ENCODE measurements at regions not wholly inside any gene's neighbourhood (a gene's known extent, or its start where the extent isn't known, plus 50 kb on each side); places are given as distances from the start of the nearest gene placed in this dataset.

DNA sequence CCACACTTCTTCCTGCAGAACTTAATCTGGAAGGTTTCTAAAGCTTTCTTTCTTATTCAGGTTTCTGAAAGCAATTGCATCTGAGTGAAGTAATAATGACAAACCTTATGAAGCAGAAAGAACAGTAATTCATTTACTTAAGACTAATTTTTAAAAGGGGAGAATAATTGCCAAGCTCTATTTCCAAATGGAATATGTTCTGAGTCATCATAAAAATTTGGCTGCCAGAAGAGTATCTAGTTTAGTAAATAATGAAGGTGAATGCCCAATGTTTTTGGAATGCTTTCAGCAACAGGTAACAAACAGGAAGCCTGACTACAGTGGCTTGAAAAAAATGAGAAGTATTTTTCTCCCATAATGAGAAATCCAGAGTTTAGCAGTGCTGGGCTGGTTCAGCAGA is 227.3 kb upstream of the TET2 start:
- Histone ChIP-seq H3K9me3 (ENCODE audit: control insufficient read depth, insufficient read depth, low read depth, low read length) (no peaks in the 10 kb centered on the region), H3K4me1 (ENCODE audit: control insufficient read depth, insufficient read depth, low read length) (no peaks in the 10 kb centered on the region), H3K36me3 (ENCODE audit: control insufficient read depth in 2 of 2, insufficient read depth in 1 of 2, low read length in 2 of 2) (no peaks in the 10 kb centered on the region), H3K4me3 (ENCODE audit: low read depth, low read length) (no peak overlapping the region), H3K27ac (ENCODE audit: extremely low read depth, low read depth, low read length) (no peak overlapping the region)
- ChIA-PET POLR2A (no interaction called here), CTCF (no interaction called here)
- TF ChIP-seq ZBTB48 (tag by site-specific recombination; IDR thresholded peaks at IDR 0.05), result no peak
- TF ChIP-seq, protein P1, sequence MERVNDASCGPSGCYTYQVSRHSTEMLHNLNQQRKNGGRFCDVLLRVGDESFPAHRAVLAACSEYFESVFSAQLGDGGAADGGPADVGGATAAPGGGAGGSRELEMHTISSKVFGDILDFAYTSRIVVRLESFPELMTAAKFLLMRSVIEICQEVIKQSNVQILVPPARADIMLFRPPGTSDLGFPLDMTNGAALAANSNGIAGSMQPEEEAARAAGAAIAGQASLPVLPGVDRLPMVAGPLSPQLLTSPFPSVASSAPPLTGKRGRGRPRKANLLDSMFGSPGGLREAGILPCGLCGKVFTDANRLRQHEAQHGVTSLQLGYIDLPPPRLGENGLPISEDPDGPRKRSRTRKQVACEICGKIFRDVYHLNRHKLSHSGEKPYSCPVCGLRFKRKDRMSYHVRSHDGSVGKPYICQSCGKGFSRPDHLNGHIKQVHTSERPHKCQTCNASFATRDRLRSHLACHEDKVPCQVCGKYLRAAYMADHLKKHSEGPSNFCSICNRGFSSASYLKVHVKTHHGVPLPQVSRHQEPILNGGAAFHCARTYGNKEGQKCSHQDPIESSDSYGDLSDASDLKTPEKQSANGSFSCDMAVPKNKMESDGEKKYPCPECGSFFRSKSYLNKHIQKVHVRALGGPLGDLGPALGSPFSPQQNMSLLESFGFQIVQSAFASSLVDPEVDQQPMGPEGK (tag by site-specific recombination; IDR thresholded peaks at IDR 0.05), result no peak
- TF ChIP-seq GFI1B (tag by site-specific recombination; IDR thresholded peaks at IDR 0.05), result no peak
- no peak for TF ChIP-seq ZNF610 (tag by site-specific recombination; IDR thresholded peaks at IDR 0.05; ENCODE audit: borderline replicate concordance)
- TF ChIP-seq SALL2 (tag by site-specific recombination; IDR thresholded peaks at IDR 0.05; ENCODE audit: borderline replicate concordance), result no peak
- TF ChIP-seq ZNF426 (tag by site-specific recombination; IDR thresholded peaks at IDR 0.05), result no peak
- no peak for TF ChIP-seq SP3 (tag by site-specific recombination; IDR thresholded peaks at IDR 0.05)
- TF ChIP-seq, protein P2, sequence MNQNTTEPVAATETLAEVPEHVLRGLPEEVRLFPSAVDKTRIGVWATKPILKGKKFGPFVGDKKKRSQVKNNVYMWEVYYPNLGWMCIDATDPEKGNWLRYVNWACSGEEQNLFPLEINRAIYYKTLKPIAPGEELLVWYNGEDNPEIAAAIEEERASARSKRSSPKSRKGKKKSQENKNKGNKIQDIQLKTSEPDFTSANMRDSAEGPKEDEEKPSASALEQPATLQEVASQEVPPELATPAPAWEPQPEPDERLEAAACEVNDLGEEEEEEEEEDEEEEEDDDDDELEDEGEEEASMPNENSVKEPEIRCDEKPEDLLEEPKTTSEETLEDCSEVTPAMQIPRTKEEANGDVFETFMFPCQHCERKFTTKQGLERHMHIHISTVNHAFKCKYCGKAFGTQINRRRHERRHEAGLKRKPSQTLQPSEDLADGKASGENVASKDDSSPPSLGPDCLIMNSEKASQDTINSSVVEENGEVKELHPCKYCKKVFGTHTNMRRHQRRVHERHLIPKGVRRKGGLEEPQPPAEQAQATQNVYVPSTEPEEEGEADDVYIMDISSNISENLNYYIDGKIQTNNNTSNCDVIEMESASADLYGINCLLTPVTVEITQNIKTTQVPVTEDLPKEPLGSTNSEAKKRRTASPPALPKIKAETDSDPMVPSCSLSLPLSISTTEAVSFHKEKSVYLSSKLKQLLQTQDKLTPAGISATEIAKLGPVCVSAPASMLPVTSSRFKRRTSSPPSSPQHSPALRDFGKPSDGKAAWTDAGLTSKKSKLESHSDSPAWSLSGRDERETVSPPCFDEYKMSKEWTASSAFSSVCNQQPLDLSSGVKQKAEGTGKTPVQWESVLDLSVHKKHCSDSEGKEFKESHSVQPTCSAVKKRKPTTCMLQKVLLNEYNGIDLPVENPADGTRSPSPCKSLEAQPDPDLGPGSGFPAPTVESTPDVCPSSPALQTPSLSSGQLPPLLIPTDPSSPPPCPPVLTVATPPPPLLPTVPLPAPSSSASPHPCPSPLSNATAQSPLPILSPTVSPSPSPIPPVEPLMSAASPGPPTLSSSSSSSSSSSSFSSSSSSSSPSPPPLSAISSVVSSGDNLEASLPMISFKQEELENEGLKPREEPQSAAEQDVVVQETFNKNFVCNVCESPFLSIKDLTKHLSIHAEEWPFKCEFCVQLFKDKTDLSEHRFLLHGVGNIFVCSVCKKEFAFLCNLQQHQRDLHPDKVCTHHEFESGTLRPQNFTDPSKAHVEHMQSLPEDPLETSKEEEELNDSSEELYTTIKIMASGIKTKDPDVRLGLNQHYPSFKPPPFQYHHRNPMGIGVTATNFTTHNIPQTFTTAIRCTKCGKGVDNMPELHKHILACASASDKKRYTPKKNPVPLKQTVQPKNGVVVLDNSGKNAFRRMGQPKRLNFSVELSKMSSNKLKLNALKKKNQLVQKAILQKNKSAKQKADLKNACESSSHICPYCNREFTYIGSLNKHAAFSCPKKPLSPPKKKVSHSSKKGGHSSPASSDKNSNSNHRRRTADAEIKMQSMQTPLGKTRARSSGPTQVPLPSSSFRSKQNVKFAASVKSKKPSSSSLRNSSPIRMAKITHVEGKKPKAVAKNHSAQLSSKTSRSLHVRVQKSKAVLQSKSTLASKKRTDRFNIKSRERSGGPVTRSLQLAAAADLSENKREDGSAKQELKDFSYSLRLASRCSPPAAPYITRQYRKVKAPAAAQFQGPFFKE (tag by site-specific recombination; IDR thresholded peaks at IDR 0.05; ENCODE audit: borderline replicate concordance), result no peak
- no peak for TF ChIP-seq KLF7 (tag by site-specific recombination; IDR thresholded peaks at IDR 0.05; ENCODE audit: borderline replicate concordance)
- TF ChIP-seq ZNF596 (tag by site-specific recombination; IDR thresholded peaks at IDR 0.05), result no peak
- TF ChIP-seq ZNF501 (tag by site-specific recombination; IDR thresholded peaks at IDR 0.05), result no peak
- no peak for TF ChIP-seq ATF2 (tag by site-specific recombination; IDR thresholded peaks at IDR 0.05; ENCODE audit: low read depth)
- TF ChIP-seq ZBTB21 (tag by site-specific recombination; IDR thresholded peaks at IDR 0.05), result no peak
- no peak for TF ChIP-seq ZNF292 (tag by site-specific recombination; IDR thresholded peaks at IDR 0.05; ENCODE audit: borderline replicate concordance, low read depth)
- TF ChIP-seq, protein P3, sequence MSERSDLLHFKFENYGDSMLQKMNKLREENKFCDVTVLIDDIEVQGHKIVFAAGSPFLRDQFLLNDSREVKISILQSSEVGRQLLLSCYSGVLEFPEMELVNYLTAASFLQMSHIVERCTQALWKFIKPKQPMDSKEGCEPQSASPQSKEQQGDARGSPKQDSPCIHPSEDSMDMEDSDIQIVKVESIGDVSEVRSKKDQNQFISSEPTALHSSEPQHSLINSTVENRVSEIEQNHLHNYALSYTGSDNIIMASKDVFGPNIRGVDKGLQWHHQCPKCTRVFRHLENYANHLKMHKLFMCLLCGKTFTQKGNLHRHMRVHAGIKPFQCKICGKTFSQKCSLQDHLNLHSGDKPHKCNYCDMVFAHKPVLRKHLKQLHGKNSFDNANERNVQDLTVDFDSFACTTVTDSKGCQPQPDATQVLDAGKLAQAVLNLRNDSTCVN (tag by site-specific recombination; optimal IDR thresholded peaks at IDR 0.05), result no peak
- TF ChIP-seq ZNF670 (tag by site-specific recombination; IDR thresholded peaks at IDR 0.05; ENCODE audit: low read depth), result no peak

Measured in HEK293 (cell line).